Right kidney (tissue), 1 donor: ENCODE measurements at regions not wholly inside any gene's neighbourhood (a gene's known extent, or its start where the extent isn't known, plus 50 kb on each side); places are given as distances from the start of the nearest gene placed in this dataset.
A peak's percentile ranks its signal among the peaks of the same experiment; 100 is the strongest.
"Not testable (repeated sequence)": the region's sequence is repeated elsewhere in the genome, so short reads cannot be mapped to it uniquely, and the experiment has no call there.

Experiments
- DNase-seq: peaks from one replicate; pipeline ENCODE4 v3.0.0-alpha.2; 2016

GRCh38 chr6:28585335-28585734 is 59.7 kb downstream of the GPX5 start:
- no peak for DNase-seq

- no peak for DNase-seq
Measured at GRCh38 chr6:28586324-28586723, 60.6 kb downstream of the GPX5 start.

- DNase-seq: peak; percentile 88
Measured at GRCh38 chr6:28586962-28587745, 61.5 kb downstream of the GPX5 start.

- no peak for DNase-seq
Measured at GRCh38 chr6:28587746-28588075, 62.0 kb downstream of the GPX5 start.

GRCh38 chr6:28588666-28589065 is 63.0 kb downstream of the GPX5 start:
- DNase-seq: no peak

GRCh38 chr6:28589234-28589956 is 63.7 kb downstream of the GPX5 start:
- DNase-seq: peak; percentile 69

GRCh38 chr6:28589957-28590349 is 64.3 kb downstream of the GPX5 start:
- peak; percentile 51 for DNase-seq

- no peak for DNase-seq
Measured at GRCh38 chr6:28597217-28597835, 71.6 kb downstream of the GPX5 start.

GRCh38 chr6:28597924-28598722 is 72.4 kb downstream of the GPX5 start:
- DNase-seq: no peak

- no peak for DNase-seq
Measured at GRCh38 chr6:28598757-28599686, 73.3 kb downstream of the GPX5 start.

- DNase-seq: no peak
Measured at GRCh38 chr6:28600245-28600644, 74.6 kb downstream of the GPX5 start.

GRCh38 chr6:28603891-28604290 is 78.2 kb downstream of the GPX5 start:
- no peak for DNase-seq

- DNase-seq: peak; percentile 71
Measured at GRCh38 chr6:28606424-28607391, 81.0 kb downstream of the GPX5 start.

GRCh38 chr6:28607990-28608389 is 82.3 kb downstream of the GPX5 start:
- no peak for DNase-seq

- no peak for DNase-seq
Measured at GRCh38 chr6:28609672-28610071, 84.0 kb downstream of the GPX5 start.

- no peak for DNase-seq
Measured at GRCh38 chr6:28615616-28615954, 89.9 kb downstream of the GPX5 start.

GRCh38 chr6:28615955-28616747 is 90.5 kb downstream of the GPX5 start:
- DNase-seq: no peak

GRCh38 chr6:28618898-28619555 is 93.3 kb downstream of the GPX5 start:
- no peak for DNase-seq

- DNase-seq: not testable (repeated sequence)
Measured at GRCh38 chr6:28621268-28621667, 95.6 kb downstream of the GPX5 start.
